ENCODE measurements at regions not wholly inside any gene's neighbourhood (a gene's known extent, or its start where the extent isn't known, plus 50 kb on each side); places are given as distances from the start of the nearest gene placed in this dataset.

DNA sequence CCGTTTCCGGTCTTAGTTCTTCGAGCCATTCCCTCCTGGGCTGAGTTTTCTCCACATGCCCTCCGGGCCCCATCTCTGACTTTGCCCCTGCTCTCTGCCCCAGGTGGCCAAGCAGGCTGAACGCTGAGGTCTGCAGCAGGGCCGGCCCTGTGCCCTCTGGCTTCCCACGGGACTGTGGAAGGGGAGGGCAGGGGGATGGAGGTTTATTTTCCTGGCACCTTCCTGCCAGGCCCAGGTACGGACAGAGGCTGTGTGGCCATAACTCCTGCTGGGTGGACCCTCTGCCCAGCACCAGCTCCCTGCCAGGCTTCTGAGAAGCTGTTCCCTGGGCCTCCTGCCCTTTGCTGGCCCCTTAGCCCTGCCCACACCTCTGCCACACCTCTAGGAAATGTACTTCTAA lies 164.0 kb downstream of the TFCP2L1 start (continued):
- TF ChIP-seq, protein P1, sequence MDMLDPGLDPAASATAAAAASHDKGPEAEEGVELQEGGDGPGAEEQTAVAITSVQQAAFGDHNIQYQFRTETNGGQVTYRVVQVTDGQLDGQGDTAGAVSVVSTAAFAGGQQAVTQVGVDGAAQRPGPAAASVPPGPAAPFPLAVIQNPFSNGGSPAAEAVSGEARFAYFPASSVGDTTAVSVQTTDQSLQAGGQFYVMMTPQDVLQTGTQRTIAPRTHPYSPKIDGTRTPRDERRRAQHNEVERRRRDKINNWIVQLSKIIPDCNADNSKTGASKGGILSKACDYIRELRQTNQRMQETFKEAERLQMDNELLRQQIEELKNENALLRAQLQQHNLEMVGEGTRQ (CRISPR knock-in tag; IDR thresholded peaks at IDR 0.05), result no peak
- TF ChIP-seq NR3C1 (CRISPR knock-in tag; conservative IDR thresholded peaks at IDR 0.05; ENCODE audit: low read depth), result no peak
- TF ChIP-seq, protein P2, sequence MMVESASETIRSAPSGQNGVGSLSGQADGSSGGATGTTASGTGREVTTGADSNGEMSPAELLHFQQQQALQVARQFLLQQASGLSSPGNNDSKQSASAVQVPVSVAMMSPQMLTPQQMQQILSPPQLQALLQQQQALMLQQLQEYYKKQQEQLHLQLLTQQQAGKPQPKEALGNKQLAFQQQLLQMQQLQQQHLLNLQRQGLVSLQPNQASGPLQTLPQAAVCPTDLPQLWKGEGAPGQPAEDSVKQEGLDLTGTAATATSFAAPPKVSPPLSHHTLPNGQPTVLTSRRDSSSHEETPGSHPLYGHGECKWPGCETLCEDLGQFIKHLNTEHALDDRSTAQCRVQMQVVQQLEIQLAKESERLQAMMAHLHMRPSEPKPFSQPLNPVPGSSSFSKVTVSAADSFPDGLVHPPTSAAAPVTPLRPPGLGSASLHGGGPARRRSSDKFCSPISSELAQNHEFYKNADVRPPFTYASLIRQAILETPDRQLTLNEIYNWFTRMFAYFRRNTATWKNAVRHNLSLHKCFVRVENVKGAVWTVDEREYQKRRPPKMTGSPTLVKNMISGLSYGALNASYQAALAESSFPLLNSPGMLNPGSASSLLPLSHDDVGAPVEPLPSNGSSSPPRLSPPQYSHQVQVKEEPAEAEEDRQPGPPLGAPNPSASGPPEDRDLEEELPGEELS (CRISPR knock-in tag; IDR thresholded peaks at IDR 0.05), result no peak
- TF ChIP-seq, protein P3, sequence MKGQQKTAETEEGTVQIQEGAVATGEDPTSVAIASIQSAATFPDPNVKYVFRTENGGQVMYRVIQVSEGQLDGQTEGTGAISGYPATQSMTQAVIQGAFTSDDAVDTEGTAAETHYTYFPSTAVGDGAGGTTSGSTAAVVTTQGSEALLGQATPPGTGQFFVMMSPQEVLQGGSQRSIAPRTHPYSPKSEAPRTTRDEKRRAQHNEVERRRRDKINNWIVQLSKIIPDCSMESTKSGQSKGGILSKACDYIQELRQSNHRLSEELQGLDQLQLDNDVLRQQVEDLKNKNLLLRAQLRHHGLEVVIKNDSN (CRISPR knock-in tag; IDR thresholded peaks at IDR 0.05), result no peak
- TF ChIP-seq, protein P4, sequence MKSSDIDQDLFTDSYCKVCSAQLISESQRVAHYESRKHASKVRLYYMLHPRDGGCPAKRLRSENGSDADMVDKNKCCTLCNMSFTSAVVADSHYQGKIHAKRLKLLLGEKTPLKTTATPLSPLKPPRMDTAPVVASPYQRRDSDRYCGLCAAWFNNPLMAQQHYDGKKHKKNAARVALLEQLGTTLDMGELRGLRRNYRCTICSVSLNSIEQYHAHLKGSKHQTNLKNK (CRISPR knock-in tag; IDR thresholded peaks at IDR 0.05), result no peak
- TF ChIP-seq, protein P5, sequence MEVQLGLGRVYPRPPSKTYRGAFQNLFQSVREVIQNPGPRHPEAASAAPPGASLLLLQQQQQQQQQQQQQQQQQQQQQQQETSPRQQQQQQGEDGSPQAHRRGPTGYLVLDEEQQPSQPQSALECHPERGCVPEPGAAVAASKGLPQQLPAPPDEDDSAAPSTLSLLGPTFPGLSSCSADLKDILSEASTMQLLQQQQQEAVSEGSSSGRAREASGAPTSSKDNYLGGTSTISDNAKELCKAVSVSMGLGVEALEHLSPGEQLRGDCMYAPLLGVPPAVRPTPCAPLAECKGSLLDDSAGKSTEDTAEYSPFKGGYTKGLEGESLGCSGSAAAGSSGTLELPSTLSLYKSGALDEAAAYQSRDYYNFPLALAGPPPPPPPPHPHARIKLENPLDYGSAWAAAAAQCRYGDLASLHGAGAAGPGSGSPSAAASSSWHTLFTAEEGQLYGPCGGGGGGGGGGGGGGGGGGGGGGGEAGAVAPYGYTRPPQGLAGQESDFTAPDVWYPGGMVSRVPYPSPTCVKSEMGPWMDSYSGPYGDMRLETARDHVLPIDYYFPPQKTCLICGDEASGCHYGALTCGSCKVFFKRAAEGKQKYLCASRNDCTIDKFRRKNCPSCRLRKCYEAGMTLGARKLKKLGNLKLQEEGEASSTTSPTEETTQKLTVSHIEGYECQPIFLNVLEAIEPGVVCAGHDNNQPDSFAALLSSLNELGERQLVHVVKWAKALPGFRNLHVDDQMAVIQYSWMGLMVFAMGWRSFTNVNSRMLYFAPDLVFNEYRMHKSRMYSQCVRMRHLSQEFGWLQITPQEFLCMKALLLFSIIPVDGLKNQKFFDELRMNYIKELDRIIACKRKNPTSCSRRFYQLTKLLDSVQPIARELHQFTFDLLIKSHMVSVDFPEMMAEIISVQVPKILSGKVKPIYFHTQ (CRISPR knock-in tag; IDR thresholded peaks at IDR 0.05), result no peak

DNA sequence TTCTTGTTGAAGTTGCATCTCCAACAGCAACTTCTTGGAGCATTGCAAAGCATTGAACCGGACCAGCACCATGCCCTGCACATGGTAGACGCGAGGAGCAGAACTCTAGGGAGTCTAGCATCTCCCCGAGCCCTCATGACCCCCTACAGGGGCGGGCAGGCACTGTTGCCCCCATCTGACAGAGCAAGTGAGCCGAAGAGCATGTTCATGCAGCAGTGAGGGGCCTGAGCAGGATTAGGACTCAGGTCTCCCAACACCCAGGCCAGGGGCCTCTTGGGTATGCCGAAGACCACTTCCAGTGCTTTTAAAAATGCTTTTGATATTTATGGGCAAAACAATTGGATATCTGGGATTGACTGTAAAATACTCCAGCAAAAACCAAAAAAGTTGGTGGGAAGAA lies 163.3 kb downstream of the TFCP2L1 start:
- Mint-ChIP-seq H3K4me3 (no peak overlapping the region), H3K27me3 (ENCODE audit: low read depth) (peaks cover 4% of the 10 kb centered on the region; the same call in 1 of the 2 replicates), H3K4me1 (no peaks in the 10 kb centered on the region), H3K9me3 (no peaks in the 10 kb centered on the region), H3K36me3 (no peaks in the 10 kb centered on the region), H3K27ac (no peak overlapping the region)
- DNase-seq (ENCODE audit: low spot score), result no peak
- ChIA-PET POLR2A (no interaction called here), CTCF (no interaction called here)
- ATAC-seq, result no peak
- TF ChIP-seq, protein P3 (CRISPR knock-in tag; IDR thresholded peaks at IDR 0.05), result no peak
- TF ChIP-seq EMX1 (CRISPR knock-in tag; IDR thresholded peaks at IDR 0.05), result no peak
- no peak for TF ChIP-seq ZNF423 (CRISPR knock-in tag; IDR thresholded peaks at IDR 0.05)
- TF ChIP-seq, protein P5 (CRISPR knock-in tag; IDR thresholded peaks at IDR 0.05), result no peak
- TF ChIP-seq, protein P6, sequence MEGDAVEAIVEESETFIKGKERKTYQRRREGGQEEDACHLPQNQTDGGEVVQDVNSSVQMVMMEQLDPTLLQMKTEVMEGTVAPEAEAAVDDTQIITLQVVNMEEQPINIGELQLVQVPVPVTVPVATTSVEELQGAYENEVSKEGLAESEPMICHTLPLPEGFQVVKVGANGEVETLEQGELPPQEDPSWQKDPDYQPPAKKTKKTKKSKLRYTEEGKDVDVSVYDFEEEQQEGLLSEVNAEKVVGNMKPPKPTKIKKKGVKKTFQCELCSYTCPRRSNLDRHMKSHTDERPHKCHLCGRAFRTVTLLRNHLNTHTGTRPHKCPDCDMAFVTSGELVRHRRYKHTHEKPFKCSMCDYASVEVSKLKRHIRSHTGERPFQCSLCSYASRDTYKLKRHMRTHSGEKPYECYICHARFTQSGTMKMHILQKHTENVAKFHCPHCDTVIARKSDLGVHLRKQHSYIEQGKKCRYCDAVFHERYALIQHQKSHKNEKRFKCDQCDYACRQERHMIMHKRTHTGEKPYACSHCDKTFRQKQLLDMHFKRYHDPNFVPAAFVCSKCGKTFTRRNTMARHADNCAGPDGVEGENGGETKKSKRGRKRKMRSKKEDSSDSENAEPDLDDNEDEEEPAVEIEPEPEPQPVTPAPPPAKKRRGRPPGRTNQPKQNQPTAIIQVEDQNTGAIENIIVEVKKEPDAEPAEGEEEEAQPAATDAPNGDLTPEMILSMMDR (IDR thresholded peaks at IDR 0.05), result no peak
- no peak for TF ChIP-seq ZNF219 (CRISPR knock-in tag; IDR thresholded peaks at IDR 0.05; ENCODE audit: borderline replicate concordance)
- TF ChIP-seq, protein P7, sequence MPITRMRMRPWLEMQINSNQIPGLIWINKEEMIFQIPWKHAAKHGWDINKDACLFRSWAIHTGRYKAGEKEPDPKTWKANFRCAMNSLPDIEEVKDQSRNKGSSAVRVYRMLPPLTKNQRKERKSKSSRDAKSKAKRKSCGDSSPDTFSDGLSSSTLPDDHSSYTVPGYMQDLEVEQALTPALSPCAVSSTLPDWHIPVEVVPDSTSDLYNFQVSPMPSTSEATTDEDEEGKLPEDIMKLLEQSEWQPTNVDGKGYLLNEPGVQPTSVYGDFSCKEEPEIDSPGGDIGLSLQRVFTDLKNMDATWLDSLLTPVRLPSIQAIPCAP (CRISPR knock-in tag; IDR thresholded peaks at IDR 0.05), result no peak
- TF ChIP-seq, protein P8, sequence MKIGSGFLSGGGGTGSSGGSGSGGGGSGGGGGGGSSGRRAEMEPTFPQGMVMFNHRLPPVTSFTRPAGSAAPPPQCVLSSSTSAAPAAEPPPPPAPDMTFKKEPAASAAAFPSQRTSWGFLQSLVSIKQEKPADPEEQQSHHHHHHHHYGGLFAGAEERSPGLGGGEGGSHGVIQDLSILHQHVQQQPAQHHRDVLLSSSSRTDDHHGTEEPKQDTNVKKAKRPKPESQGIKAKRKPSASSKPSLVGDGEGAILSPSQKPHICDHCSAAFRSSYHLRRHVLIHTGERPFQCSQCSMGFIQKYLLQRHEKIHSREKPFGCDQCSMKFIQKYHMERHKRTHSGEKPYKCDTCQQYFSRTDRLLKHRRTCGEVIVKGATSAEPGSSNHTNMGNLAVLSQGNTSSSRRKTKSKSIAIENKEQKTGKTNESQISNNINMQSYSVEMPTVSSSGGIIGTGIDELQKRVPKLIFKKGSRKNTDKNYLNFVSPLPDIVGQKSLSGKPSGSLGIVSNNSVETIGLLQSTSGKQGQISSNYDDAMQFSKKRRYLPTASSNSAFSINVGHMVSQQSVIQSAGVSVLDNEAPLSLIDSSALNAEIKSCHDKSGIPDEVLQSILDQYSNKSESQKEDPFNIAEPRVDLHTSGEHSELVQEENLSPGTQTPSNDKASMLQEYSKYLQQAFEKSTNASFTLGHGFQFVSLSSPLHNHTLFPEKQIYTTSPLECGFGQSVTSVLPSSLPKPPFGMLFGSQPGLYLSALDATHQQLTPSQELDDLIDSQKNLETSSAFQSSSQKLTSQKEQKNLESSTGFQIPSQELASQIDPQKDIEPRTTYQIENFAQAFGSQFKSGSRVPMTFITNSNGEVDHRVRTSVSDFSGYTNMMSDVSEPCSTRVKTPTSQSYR (CRISPR knock-in tag; IDR thresholded peaks at IDR 0.05), result no peak
- TF ChIP-seq, protein P1 (CRISPR knock-in tag; IDR thresholded peaks at IDR 0.05), result no peak
- TF ChIP-seq, protein P9, sequence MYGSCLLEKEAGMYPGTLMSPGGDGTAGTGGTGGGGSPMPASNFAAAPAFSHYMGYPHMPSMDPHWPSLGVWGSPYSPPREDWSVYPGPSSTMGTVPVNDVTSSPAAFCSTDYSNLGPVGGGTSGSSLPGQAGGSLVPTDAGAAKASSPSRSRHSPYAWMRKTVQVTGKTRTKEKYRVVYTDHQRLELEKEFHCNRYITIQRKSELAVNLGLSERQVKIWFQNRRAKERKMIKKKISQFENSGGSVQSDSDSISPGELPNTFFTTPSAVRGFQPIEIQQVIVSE (CRISPR knock-in tag; IDR thresholded peaks at IDR 0.05; ENCODE audit: borderline replicate concordance), result no peak
- TF ChIP-seq TCF7 (CRISPR knock-in tag; IDR thresholded peaks at IDR 0.05; ENCODE audit: low read depth), result no peak
